ENCODE measurements at regions not wholly inside any gene's neighbourhood (a gene's known extent, or its start where the extent isn't known, plus 50 kb on each side); places are given as distances from the start of the nearest gene placed in this dataset.

- no peak for DNase-seq (ENCODE audit: low spot score)
- no peak overlapping the region for H3K4me3 Mint-ChIP-seq
- H3K27me3 Mint-ChIP-seq (ENCODE audit: low read depth) = no peaks in the 10 kb centered on the region
- no peak for ATAC-seq
- H3K4me1 Mint-ChIP-seq = peaks cover 17% of the 10 kb centered on the region
- peaks cover 17% of the 10 kb centered on the region for H3K36me3 Mint-ChIP-seq
- POLR2A ChIA-PET = interaction anchor here (0.5 kb wide), 1 partner anchor 343 kb away, joined by 3 read pairs; no protein-coding TSS in a partner anchor
- peaks cover 23% of the 10 kb centered on the region for H3K9me3 Mint-ChIP-seq
- CTCF ChIA-PET = no interaction called here
- TF ChIP-seq, protein P1, sequence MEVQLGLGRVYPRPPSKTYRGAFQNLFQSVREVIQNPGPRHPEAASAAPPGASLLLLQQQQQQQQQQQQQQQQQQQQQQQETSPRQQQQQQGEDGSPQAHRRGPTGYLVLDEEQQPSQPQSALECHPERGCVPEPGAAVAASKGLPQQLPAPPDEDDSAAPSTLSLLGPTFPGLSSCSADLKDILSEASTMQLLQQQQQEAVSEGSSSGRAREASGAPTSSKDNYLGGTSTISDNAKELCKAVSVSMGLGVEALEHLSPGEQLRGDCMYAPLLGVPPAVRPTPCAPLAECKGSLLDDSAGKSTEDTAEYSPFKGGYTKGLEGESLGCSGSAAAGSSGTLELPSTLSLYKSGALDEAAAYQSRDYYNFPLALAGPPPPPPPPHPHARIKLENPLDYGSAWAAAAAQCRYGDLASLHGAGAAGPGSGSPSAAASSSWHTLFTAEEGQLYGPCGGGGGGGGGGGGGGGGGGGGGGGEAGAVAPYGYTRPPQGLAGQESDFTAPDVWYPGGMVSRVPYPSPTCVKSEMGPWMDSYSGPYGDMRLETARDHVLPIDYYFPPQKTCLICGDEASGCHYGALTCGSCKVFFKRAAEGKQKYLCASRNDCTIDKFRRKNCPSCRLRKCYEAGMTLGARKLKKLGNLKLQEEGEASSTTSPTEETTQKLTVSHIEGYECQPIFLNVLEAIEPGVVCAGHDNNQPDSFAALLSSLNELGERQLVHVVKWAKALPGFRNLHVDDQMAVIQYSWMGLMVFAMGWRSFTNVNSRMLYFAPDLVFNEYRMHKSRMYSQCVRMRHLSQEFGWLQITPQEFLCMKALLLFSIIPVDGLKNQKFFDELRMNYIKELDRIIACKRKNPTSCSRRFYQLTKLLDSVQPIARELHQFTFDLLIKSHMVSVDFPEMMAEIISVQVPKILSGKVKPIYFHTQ (CRISPR knock-in tag; IDR thresholded peaks at IDR 0.05) = no peak
- TF ChIP-seq MYBL2 (CRISPR knock-in tag; IDR thresholded peaks at IDR 0.05) (no peak), ATF3 (CRISPR knock-in tag; conservative IDR thresholded peaks at IDR 0.05) (no peak), SMAD3 (CRISPR knock-in tag; IDR thresholded peaks at IDR 0.05; ENCODE audit: borderline replicate concordance) (no peak), JAZF1 (CRISPR knock-in tag; IDR thresholded peaks at IDR 0.05) (no peak), ZNF671 (CRISPR knock-in tag; IDR thresholded peaks at IDR 0.05) (no peak), ATF6 (CRISPR knock-in tag; IDR thresholded peaks at IDR 0.05) (no peak), TCF7 (CRISPR knock-in tag; IDR thresholded peaks at IDR 0.05; ENCODE audit: low read depth) (no peak), ZNF263 (CRISPR knock-in tag; IDR thresholded peaks at IDR 0.05; ENCODE audit: low read depth) (no peak), STAT6 (CRISPR knock-in tag; conservative IDR thresholded peaks at IDR 0.05; ENCODE audit: low read depth) (no peak)
- TF ChIP-seq, protein P2, sequence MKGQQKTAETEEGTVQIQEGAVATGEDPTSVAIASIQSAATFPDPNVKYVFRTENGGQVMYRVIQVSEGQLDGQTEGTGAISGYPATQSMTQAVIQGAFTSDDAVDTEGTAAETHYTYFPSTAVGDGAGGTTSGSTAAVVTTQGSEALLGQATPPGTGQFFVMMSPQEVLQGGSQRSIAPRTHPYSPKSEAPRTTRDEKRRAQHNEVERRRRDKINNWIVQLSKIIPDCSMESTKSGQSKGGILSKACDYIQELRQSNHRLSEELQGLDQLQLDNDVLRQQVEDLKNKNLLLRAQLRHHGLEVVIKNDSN (CRISPR knock-in tag; IDR thresholded peaks at IDR 0.05) = no peak
- TF ChIP-seq, protein P3, sequence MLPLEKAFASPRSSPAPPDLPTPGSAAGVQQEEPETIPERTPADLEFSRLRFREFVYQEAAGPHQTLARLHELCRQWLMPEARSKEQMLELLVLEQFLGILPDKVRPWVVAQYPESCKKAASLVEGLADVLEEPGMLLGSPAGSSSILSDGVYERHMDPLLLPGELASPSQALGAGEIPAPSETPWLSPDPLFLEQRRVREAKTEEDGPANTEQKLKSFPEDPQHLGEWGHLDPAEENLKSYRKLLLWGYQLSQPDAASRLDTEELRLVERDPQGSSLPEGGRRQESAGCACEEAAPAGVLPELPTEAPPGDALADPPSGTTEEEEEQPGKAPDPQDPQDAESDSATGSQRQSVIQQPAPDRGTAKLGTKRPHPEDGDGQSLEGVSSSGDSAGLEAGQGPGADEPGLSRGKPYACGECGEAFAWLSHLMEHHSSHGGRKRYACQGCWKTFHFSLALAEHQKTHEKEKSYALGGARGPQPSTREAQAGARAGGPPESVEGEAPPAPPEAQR (CRISPR knock-in tag; IDR thresholded peaks at IDR 0.05) = no peak
- TF ChIP-seq, protein P4, sequence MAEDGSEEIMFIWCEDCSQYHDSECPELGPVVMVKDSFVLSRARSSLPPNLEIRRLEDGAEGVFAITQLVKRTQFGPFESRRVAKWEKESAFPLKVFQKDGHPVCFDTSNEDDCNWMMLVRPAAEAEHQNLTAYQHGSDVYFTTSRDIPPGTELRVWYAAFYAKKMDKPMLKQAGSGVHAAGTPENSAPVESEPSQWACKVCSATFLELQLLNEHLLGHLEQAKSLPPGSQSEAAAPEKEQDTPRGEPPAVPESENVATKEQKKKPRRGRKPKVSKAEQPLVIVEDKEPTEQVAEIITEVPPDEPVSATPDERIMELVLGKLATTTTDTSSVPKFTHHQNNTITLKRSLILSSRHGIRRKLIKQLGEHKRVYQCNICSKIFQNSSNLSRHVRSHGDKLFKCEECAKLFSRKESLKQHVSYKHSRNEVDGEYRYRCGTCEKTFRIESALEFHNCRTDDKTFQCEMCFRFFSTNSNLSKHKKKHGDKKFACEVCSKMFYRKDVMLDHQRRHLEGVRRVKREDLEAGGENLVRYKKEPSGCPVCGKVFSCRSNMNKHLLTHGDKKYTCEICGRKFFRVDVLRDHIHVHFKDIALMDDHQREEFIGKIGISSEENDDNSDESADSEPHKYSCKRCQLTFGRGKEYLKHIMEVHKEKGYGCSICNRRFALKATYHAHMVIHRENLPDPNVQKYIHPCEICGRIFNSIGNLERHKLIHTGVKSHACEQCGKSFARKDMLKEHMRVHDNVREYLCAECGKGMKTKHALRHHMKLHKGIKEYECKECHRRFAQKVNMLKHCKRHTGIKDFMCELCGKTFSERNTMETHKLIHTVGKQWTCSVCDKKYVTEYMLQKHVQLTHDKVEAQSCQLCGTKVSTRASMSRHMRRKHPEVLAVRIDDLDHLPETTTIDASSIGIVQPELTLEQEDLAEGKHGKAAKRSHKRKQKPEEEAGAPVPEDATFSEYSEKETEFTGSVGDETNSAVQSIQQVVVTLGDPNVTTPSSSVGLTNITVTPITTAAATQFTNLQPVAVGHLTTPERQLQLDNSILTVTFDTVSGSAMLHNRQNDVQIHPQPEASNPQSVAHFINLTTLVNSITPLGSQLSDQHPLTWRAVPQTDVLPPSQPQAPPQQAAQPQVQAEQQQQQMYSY (CRISPR knock-in tag; IDR thresholded peaks at IDR 0.05) = no peak
- H3K27ac Mint-ChIP-seq = no peak overlapping the region; the same call in 1 of the 2 replicates
These were observed 531.4 kb upstream of the TECRL start for GRCh38 chr4:64940698-64941097.
